Left ventricle myocardium inferior (tissue), 1 donor: ENCODE measurements at regions not wholly inside any gene's neighbourhood (a gene's known extent, or its start where the extent isn't known, plus 50 kb on each side); places are given as distances from the start of the nearest gene placed in this dataset.

Experiments
- DNase-seq: peaks from one replicate; pipeline ENCODE4 v3.0.0-alpha.2; 2020
- H3K27ac ChIP-seq: fragments of 200-600 bp; replicated peaks from 2 replicates; pipeline ENCODE4 v1.8.0; 2021
- H3K27me3 ChIP-seq: fragments of 200-600 bp; 2 replicates; pipeline ENCODE4 v1.8.0; 2021; ENCODE audit warnings: low read depth
- H3K36me3 ChIP-seq: fragments of 200-600 bp; 2 replicates; pipeline ENCODE4 v1.8.0; 2021
- H3K4me1 ChIP-seq: fragments of 200-600 bp; 2 replicates; pipeline ENCODE4 v1.8.0; 2021
- H3K4me3 ChIP-seq: fragments of 200-600 bp; 2 replicates; pipeline ENCODE4 v1.8.0; 2021; ENCODE audit warnings: mild to moderate bottlenecking, moderate library complexity
- H3K9me3 ChIP-seq: fragments of 200-600 bp; replicated peaks from 2 replicates; pipeline ENCODE4 v1.8.0; 2021
- intact Hi-C: fragments of 100-400 bp; cut with micrococcal nuclease; formaldehyde crosslinking; loops from one replicate; pipeline ENCODE4 v1.11.0; 2022
- TF ChIP-seq, protein P1 (sequence below): fragments of 200-600 bp; IDR thresholded peaks from 2 replicates; pipeline ENCODE4 v1.8.0; 2021; ENCODE audit warnings: antibody characterized with exemption, mild to moderate bottlenecking, borderline replicate concordance
- donor health status: DM: no; HTN: yes; CAD: no; lungs with severe emphysema.

DNA sequence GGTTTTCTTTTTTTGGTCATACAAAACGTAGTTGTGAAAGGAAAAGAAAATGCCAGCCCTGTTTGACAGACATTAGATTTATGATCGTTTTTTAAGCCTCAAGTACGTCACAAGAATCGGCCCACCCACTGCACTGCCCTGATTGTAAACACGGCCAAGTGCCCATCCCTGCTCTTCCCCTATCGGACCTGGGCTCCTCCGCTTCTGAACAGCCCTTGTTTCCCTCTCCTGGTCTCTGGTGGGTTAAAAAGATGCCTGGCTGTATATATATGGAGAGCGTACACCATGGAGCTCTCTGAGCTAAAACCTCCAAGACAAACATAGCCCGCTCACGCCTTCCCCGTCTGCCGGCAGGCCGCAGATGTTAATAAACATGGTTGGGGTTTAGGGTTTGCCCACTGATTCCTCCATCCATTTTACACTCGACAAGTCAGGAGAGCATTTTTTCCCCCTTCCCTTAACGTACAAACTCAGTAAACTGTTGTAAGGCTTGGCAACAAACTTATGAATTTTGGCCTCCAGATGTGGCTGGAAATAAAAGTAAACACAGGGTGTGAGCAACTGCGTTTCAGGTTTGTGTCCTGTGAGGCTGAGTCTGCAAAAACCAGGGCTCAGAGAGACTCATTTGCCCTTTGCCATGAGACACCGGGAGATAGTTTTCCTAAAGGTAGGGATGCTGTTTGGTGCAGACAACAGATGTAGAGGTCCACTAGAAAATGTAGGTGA, 325.9 kb downstream of the SOX9 start:
- Histone ChIP-seq H3K4me1 (no peaks in the 10 kb centered on the region), H3K36me3 (no peaks in the 10 kb centered on the region), H3K9me3 (no peaks in the 10 kb centered on the region), H3K27ac (no peak overlapping the region), H3K4me3 (no peak overlapping the region), H3K27me3 (peaks cover 14% of the 10 kb centered on the region)
- TF ChIP-seq, protein P1, sequence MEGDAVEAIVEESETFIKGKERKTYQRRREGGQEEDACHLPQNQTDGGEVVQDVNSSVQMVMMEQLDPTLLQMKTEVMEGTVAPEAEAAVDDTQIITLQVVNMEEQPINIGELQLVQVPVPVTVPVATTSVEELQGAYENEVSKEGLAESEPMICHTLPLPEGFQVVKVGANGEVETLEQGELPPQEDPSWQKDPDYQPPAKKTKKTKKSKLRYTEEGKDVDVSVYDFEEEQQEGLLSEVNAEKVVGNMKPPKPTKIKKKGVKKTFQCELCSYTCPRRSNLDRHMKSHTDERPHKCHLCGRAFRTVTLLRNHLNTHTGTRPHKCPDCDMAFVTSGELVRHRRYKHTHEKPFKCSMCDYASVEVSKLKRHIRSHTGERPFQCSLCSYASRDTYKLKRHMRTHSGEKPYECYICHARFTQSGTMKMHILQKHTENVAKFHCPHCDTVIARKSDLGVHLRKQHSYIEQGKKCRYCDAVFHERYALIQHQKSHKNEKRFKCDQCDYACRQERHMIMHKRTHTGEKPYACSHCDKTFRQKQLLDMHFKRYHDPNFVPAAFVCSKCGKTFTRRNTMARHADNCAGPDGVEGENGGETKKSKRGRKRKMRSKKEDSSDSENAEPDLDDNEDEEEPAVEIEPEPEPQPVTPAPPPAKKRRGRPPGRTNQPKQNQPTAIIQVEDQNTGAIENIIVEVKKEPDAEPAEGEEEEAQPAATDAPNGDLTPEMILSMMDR: no peak
- DNase-seq: no peak
- intact Hi-C loops: no loop called here

DNA sequence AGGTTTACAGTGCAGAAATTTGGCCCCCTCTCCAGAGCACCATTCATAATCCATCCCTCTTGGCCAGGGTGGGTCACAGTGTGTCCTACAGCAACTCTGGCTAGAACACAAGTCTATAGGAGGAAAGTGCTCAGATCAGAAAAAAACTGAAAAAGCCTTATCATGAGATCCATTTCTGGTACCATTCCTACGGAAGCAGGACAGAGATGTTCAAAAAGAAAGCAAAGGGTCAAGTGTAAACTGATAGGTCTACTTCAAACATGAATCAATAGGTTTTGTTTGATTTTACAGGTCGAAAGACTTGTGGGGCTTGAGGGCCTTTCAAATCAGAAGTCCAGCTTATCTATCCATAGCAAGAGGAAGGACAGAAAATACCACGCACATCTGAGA, 326.4 kb downstream of the SOX9 start:
- no peak overlapping the region for H3K27ac ChIP-seq
- intact Hi-C loops: no loop called here
- DNase-seq: no peak
- peaks cover 15% of the 10 kb centered on the region for H3K27me3 ChIP-seq
- TF ChIP-seq, protein P1: no peak
- no peak overlapping the region for H3K4me3 ChIP-seq
- H3K9me3 ChIP-seq: no peaks in the 10 kb centered on the region
- no peaks in the 10 kb centered on the region for H3K36me3 ChIP-seq
- H3K4me1 ChIP-seq: no peaks in the 10 kb centered on the region

DNA sequence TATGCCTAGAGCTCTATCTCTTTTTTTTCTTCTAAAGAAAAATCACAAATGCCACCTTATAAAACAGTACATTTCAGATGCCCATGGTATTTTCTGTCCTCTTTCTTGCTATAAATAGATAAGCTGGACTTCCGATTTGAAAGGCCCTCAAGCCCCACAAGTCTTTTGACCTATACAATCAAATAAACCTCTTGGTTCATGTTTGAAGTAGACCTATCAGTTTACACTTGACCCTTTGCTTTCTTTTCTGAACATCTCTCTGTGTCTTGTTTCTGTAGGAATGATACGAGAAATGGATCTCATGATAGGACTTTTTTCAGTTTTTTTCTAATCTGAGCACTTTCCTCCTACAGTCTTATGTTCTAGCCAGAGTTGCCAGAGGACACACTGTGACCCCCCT, 327.2 kb downstream of the SOX9 start:
- TF ChIP-seq, protein P1: no peak
- Histone ChIP-seq H3K36me3 (no peaks in the 10 kb centered on the region), H3K4me3 (no peak overlapping the region), H3K27me3 (peaks cover 23% of the 10 kb centered on the region), H3K4me1 (no peaks in the 10 kb centered on the region), H3K27ac (no peak overlapping the region), H3K9me3 (no peaks in the 10 kb centered on the region)
- intact Hi-C loops: no loop called here
- DNase-seq: no peak

DNA sequence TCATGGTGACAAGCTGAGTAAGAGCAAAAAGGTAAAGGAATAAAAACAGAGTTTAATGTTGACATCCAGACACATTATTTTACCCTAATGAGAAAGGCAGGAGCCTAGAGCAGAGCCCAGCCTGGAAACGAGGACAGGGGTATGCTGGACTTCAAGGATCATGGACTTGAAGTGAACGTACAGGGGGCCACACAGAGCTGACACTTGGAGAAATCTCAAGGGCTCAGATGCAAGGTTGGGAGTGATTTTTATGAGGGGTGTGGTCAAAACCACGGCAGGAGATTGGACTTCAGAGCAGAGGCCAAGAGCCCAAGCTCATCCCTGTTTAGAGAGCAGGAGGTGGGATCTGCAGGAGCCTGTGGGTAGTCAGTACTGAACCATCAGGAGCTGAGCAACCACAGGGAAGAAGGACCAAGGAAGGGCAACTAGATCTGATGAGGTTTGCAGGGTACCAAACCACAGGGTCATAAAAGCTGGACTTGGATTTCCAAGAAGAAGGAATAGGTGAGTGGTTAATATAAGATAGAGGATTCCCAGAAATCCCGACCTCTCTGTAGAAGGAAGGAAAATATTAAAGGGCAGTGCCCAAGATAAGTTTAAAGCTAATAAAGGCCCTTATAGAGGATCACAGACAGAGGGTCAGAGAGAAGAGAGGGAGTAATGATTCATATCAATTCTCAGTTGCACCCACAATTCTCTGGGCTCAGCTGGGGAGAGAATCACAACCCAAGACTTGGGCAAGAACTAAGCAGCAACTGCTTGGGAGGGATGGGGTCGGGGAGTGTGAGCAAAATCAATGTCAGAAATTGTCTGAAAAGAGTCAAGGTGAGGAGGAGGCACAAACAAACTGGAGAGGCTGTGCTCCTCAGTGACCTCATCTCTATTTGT, 331.7 kb downstream of the SOX9 start:
- H3K4me1 ChIP-seq: no peaks in the 10 kb centered on the region
- intact Hi-C loops: no loop called here
- H3K27me3 ChIP-seq: peaks cover 24% of the 10 kb centered on the region
- H3K27ac ChIP-seq: no peak overlapping the region
- TF ChIP-seq, protein P1: no peak
- H3K36me3 ChIP-seq: no peaks in the 10 kb centered on the region
- no peak overlapping the region for H3K4me3 ChIP-seq
- H3K9me3 ChIP-seq: no peaks in the 10 kb centered on the region
- DNase-seq: no peak

DNA sequence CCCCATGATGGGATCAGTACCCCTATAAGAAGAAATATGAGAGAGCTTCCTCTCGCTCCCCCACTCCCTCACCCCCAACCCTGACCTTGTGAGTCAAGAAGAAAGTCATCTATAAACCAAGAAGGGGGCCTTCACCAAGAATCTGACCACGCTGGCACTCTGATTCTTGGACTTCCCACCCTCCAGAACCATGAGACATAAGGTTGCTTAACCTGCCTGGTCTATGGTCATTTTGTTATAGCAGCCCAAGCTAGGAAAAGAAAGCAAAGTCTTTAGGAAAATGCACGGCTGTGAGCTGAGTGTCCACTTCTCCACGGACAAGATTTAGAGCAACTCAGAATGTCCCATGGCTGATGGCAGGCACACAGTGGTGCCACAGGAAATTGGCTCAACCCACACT, 333.5 kb downstream of the SOX9 start:
- TF ChIP-seq, protein P1: no peak
- DNase-seq: no peak
- Histone ChIP-seq H3K4me3 (no peak overlapping the region), H3K4me1 (no peaks in the 10 kb centered on the region), H3K27me3 (peaks cover 29% of the 10 kb centered on the region), H3K27ac (no peak overlapping the region), H3K9me3 (no peaks in the 10 kb centered on the region), H3K36me3 (no peaks in the 10 kb centered on the region)
- intact Hi-C loops: no loop called here
